8988T (cell line): ENCODE measurements at regions not wholly inside any gene's neighbourhood (a gene's known extent, or its start where the extent isn't known, plus 50 kb on each side); places are given as distances from the start of the nearest gene placed in this dataset.
"Not testable (repeated sequence)": the region's sequence is repeated elsewhere in the genome, so short reads cannot be mapped to it uniquely, and the experiment has no call there.

Source experiments
- DNase-seq: peaks from one replicate; pipeline ENCODE4 v3.0.0; 2011

GRCh38 chr4:177809791-177810190, 367.6 kb upstream of the AGA start:
- DNase-seq, result no peak

GRCh38 chr4:177810220-177810619, 368.0 kb upstream of the AGA start:
- DNase-seq, result no peak

DNA sequence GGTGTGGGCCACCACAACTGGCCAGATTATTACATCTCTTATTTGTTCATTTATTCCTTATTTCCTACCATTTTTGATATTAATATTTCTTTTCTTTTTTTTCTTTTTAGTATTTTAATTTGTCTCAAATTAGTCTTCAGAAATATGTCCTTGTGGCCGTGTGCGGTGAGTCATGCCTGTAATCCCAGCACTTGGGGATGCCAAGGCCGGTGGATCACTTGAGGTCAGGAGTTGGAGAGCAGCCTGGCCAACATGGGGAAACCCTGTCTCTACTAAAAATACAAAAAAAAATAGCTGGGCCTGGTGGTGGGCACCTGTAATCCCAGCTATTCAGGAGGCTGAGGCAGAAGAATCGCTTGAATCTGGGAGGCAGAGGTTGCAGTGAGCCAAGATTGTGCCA, 376.2 kb upstream of the AGA start:
- DNase-seq, result not testable (repeated sequence)

DNA sequence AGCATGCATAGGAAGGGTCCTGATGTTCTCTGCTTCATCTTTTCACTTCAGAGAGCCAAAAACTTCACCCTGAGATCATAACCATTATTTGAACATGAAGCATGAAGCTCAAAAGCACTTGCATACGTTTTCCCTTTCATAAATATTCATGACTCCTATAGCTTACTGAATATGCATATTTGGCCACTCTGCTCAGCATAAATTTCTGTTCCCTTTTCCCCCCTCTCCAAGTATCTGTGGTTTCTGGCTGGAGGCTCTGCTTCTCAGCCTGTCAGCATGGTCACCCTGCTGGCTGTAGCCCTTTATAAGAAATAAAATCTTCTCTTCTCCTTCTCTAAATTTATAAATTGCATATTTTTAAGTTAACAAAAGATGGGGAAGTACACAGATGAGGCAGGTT, 384.7 kb upstream of the AGA start:
- no peak for DNase-seq

DNA sequence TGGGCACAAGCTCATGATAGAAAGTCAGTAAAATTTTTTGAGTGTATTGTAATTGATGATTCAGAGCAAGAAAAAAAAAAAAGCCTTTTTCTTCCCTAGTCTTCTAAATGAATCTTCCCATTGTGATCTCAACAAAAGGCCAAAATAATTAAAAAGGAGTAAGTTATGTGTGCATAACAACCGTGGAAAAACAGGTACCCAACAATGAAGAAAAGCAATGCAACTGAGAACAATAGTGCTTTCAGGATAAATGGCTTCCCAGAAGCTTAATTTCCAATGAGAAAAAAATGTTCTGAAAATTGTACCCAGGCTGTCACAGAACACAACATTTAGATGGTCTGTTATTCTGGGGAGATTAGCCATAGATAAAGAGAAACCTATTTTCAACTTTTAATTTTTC, 399.0 kb upstream of the AGA start:
- no peak for DNase-seq

DNA sequence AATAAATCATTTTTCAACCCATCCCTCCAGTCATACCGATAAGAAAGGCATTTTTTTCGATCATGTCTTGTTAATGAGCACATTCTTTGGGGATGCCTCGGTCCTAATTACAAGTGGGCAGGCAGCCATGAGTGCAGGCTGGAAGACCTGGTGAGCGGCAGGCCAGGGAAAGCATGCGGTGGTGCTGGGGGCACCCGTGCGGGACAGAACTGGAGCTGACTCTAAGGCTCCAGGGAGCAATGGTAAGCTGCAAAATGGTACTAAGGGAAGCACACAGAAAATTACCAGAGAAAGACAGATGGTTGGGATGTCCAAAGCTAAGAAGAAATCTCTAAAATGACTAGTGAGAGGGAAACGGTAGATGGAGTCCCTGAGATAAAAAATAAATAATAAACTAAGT, 411.0 kb upstream of the AGA start:
- DNase-seq, result no peak

DNA sequence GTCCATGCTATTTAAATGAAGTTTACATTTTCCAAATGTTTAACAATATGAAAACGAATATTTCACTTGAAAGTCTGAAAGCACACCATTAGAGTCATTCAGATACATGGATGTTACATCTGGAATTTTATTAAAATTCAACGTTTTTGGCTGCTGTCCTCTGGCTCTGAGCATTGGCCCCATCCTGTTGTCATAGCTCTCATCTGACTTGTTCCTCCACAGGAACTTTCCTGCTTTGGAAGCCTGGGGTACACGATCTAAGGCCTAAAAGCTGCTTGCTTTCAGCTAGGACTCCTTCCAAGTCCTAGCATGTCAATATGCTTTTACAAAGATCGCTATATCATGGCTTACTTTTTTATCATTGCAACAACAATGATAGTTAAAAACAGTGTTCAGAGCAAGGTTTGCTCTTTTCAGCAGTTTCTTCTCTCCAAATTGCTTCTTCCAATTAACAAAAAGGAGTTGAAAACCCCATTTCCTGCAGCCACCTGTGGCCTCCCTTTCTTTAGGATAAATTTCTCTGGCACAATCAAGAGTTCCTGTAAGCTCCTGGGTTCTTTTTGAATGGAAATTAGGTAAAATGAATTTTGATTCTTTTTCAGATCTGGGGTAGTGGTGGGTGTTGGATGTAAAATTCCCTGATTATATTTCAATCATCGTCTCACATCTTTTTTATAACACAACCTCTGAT, 413.4 kb upstream of the AGA start:
- DNase-seq, result no peak

DNA sequence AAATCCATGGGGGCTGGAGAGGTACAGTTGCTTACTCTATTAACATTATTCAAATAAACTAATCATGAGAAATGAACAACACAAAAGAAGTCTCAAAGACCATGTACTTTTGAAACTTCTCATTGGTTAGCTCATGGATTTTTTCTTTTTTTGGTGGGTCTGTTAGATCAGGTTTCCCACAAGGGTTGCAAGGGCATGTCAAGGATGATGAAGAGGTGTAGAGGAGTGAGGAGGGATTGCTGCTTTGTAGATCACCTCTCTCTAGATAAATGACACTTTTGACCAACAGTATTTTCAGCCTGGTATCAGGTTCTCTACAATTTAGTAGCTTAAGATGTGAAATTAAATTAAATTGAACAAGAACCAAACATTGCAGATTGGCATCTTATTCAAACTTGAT, 417.9 kb upstream of the AGA start:
- no peak for DNase-seq

DNA sequence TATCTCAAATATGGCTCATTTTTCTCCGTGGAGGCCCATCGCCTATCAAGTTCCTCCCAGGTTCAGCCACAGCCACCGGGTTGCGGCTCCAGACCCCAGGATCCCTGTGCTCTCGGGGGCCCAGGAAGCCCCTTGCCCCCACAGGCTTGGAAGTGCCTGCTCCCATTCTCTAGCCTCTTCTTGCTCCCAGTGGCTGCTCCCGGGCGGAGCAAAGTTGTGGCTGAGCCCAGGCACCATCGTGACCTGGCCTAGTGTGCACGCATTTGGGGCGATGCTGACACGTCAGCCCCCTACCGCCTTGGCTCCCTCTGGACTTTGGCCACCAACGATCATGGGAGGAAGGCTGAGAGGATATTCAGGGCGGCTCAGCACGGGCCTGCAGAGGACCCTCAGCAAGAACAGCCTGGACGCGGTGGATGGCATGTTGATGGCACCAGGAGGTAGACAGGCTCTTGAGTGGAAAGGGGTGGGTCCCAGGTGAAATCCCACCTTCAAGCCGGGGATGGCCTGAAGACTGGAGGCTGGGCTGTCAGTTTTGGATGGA, 419.4 kb upstream of the AGA start:
- DNase-seq, result no peak

GRCh38 chr4:177862541-177863176, 420.4 kb upstream of the AGA start:
- DNase-seq, result no peak

GRCh38 chr4:177879851-177880250, 437.6 kb upstream of the AGA start:
- no peak for DNase-seq

DNA sequence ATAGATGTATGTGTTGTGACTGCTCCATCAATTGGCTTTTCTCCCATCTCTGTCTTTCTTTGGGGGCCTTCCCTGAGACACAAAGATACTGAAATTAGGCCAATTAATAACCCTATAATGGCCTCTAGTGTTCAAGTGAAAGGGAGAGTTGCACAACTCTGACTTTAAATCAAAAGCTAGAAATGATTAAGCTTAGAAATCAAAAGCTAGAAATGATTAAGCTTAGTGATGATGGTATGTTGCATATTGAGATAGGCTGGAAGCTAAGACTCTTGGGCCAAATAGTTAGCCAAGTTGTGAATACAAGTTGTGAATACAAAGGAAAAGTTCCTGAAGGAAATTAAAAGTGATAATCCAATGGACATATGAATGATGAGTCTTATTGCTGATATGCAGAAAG, 452.9 kb upstream of the AGA start:
- no peak for DNase-seq

GRCh38 chr4:177901786-177902185, 459.5 kb upstream of the AGA start:
- DNase-seq, result no peak

GRCh38 chr4:177902386-177902785, 460.1 kb upstream of the AGA start:
- DNase-seq, result no peak

DNA sequence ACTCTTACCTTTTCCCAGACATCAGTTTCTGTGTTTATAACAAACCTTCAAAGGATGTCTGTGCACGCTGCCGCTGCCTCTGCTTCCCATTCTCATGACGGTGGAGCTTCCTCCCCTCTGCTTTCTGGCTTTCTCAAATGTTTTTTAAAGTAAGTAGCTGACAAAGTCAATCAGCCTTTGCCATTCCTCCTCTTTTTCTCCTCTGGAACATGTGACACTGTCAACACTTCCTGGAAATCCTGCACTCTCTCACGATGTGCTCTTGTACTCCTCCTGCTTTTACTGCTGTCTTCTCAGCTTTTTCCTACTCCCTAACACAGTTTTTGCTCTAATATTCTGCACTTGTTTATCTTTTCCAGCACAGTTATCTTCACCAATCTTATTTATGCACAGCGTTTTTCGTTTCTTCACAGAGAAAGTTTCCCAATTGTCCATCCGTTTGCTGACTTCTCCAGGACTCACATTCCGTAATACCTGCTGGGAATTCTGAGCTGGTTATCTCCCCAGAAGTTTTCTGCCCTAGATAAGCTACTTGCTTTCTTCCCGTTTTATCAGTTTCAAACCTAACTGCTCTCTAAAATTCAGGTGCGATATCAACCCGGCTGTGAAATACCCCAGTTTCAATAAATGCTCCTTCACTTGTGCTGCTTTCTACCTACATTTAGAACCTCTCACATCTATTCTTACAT, 465.6 kb upstream of the AGA start:
- DNase-seq, result no peak

GRCh38 chr4:177921715-177922114, 479.5 kb upstream of the AGA start:
- DNase-seq, result no peak

DNA sequence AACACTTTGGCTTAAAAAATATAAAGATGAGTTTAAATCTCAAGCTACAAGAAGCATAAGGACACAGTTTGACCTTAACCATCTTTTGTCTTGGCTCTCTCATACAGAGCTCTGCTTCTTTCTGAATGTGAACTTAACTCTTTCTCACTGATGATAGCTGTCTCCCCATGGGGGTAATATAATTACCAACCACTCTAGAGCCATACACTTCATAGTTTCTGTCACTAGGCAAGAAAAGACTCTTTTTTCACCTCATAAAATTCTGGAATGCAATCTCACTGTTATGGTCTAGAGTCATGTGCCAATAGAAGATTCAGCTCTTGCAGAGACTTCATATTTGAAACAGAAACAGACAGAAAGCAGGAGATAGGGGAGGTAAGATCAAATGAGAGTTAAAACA, 481.7 kb upstream of the AGA start:
- DNase-seq, result no peak

- DNase-seq, result no peak
Measured at GRCh38 chr4:177937041-177937440, 494.8 kb upstream of the AGA start.

GRCh38 chr4:177938226-177938625, 496.0 kb upstream of the AGA start:
- DNase-seq, result no peak

GRCh38 chr4:177945268-177945667, 503.0 kb upstream of the AGA start:
- no peak for DNase-seq

GRCh38 chr4:177947607-177948006, 505.4 kb upstream of the AGA start:
- no peak for DNase-seq

DNA sequence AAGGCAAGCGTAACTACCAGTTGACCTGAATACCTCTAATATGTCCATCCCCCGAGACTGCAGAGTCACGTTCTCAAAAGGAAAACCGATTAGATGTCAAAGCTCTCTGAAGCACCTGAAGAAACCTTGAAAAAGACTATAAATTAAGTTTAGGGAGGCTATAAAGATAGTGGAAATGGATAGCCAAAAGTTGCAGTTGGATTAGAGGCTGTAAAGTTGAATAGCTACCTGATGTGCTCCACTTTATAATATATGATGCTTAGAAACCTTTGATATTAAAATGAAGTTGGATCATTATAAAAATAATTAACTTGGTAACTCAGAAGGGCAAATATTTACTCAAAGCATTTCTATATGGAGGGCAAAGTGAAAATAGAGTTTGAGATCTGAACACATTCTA, 506.6 kb upstream of the AGA start:
- no peak for DNase-seq

DNA sequence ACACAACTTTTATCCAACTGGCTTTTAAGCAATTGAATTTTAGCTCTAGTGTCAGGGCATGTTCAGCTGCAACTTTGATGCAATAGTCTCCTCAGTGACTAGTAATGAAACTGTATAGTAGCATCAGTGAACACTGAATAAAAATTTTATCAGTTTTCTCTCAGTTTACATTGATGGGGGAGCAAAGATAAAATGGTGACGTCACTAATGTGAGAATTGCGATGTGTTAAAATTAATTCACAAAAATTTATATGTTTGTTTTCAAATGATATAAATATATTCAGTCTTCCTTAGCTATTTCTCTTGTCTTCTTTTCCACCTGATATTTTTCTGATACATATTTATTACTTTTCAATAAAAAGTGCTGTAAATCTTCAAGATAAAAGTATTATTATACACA, 508.8 kb upstream of the AGA start:
- no peak for DNase-seq

DNA sequence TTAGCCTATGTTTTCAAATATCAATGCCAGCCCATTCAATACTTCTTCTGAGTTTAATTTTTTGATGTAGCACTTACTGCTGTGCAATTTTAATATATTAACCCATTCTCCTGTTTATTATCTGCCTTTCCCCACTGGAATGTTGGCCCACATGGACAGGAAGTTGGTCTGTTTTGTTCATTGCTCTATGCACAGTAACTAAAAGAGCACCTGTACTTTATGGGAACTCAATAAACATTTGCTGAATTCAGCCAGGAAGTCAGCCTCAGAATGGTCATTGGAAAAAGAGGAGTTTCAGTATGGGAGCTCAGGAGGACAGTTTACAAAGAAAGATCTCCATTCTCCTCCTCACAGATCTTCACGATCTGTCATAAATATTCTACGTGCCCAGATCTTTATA, 510.5 kb upstream of the AGA start:
- DNase-seq, result no peak
